ENCODE measurements at regions not wholly inside any gene's neighbourhood (a gene's known extent, or its start where the extent isn't known, plus 50 kb on each side); places are given as distances from the start of the nearest gene placed in this dataset.

DNA sequence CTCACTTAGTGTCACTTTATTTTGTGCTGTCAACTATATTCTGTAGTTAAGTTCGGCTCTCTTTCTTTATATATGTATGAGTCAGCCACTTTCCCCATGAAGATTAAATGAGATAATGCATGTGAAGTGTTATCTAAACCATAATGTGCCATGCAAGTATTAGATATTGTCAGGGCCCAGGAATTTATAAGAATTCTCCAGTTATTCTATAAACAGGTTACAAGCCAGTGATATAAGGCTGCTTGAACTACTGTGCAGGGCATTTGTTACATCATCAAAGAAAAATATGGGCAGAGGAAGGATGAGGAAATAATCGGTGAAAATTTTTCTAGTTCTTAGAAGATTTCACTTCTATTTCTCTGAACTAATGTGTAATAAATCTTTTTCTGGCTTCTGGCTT lies 1049.0 kb upstream of the NR2F2 start:
- TF ChIP-seq EZH2 (IDR thresholded peaks at IDR 0.05; ENCODE audit: insufficient read depth, poor library complexity, severe bottlenecking): no peak
- no peak for TF ChIP-seq EZH2phosphoT487 (IDR thresholded peaks at IDR 0.05; ENCODE audit: insufficient read depth, low read depth)

Data from GM23248 (cell line).